HG03575 (cell line): ENCODE measurements at regions not wholly inside any gene's neighbourhood (a gene's known extent, or its start where the extent isn't known, plus 50 kb on each side); places are given as distances from the start of the nearest gene placed in this dataset.

Experiments
- ATAC-seq: cut with Tn5 transposase; IDR thresholded peaks from one replicate; pipeline ENCODE4 v1.9.1; 2021; ENCODE audit not compliant: unreplicated experiment, insufficient number of reproducible peaks, low FRiP score; ENCODE audit errors: extremely low read depth

GRCh38 chr4:37101686-37102085 lies 142.9 kb upstream of the NWD2 start:
- no peak for ATAC-seq

- ATAC-seq: no peak
These were observed 134.8 kb upstream of the NWD2 start for GRCh38 chr4:37109756-37110155.

- ATAC-seq: no peak
These were observed 119.7 kb upstream of the NWD2 start for GRCh38 chr4:37124800-37125199.

- no peak for ATAC-seq
These were observed 118.5 kb upstream of the NWD2 start for GRCh38 chr4:37126051-37126450.

GRCh38 chr4:37130465-37130864 lies 114.1 kb upstream of the NWD2 start:
- no peak for ATAC-seq

- no peak for ATAC-seq
These were observed 112.1 kb upstream of the NWD2 start for GRCh38 chr4:37132351-37132974.

GRCh38 chr4:37132975-37133360 lies 111.6 kb upstream of the NWD2 start:
- no peak for ATAC-seq

GRCh38 chr4:37138019-37138653 lies 106.4 kb upstream of the NWD2 start:
- peak; percentile 85 for ATAC-seq

GRCh38 chr4:37138789-37139188 lies 105.8 kb upstream of the NWD2 start:
- ATAC-seq: no peak

- ATAC-seq: no peak
These were observed 104.6 kb upstream of the NWD2 start for GRCh38 chr4:37139987-37140386.

- no peak for ATAC-seq
These were observed 98.3 kb upstream of the NWD2 start for GRCh38 chr4:37146260-37146659.

- no peak for ATAC-seq
These were observed 86.9 kb upstream of the NWD2 start for GRCh38 chr4:37157476-37158167.

GRCh38 chr4:37160653-37161052 lies 83.9 kb upstream of the NWD2 start:
- no peak for ATAC-seq

- no peak for ATAC-seq
These were observed 78.7 kb upstream of the NWD2 start for GRCh38 chr4:37165844-37166243.

- no peak for ATAC-seq
These were observed 74.6 kb upstream of the NWD2 start for GRCh38 chr4:37169956-37170355.

- ATAC-seq: no peak
These were observed 56.4 kb upstream of the NWD2 start for GRCh38 chr4:37188100-37188499.
